H1 (cell line): ENCODE measurements at regions not wholly inside any gene's neighbourhood (a gene's known extent, or its start where the extent isn't known, plus 50 kb on each side); places are given as distances from the start of the nearest gene placed in this dataset.

Source experiments
- CTCF ChIA-PET: fragments of 300-600 bp; sonication (Branson Sonifier 250); formaldehyde crosslinking; loops from one replicate; lab custom pipeline; 2021; ENCODE audit not compliant: partially characterized antibody; lab: Charles Lee
- POLR2A ChIA-PET: fragments of 300-600 bp; sonication (Branson Sonifier 250); formaldehyde crosslinking; loops from one replicate; lab custom pipeline; 2021; ENCODE audit warnings: inconsistent platforms; ENCODE audit not compliant: partially characterized antibody; lab: Charles Lee
- DNase-seq, 2 experiments: peaks; one replicate each; pipeline versions ENCODE4 v3.0.0 to v3.0.0-alpha.2; 2010 to 2022; ENCODE audit warnings: low spot score in 2 of 2, low read depth in 1 of 2, mixed read lengths in 1 of 2
- FAIRE-seq: peaks from 2 replicates; lab custom pipeline; 2011; peaks lifted over from hg19 to GRCh38; lab: Jason Lieb, UNC
- H2AFZ ChIP-seq: 2 replicates; pipeline ENCODE4 v1.8.1; 2012; ENCODE audit warnings: low read length, inconsistent platforms
- H2AK5ac ChIP-seq: 2 replicates; pipeline ENCODE4 v1.6.1; 2013; ENCODE audit warnings: low read depth, low read length
- H2BK120ac ChIP-seq: replicated peaks from 2 replicates; pipeline ENCODE3; 2013; ENCODE audit warnings: low read depth, low read length, inconsistent platforms
- H2BK12ac ChIP-seq: 2 replicates; pipeline ENCODE4 v1.6.1; 2013; ENCODE audit warnings: low read depth, low read length
- H2BK15ac ChIP-seq: 2 replicates; pipeline ENCODE4 v1.6.1; 2013; ENCODE audit warnings: low read length
- H2BK20ac ChIP-seq: 2 replicates; pipeline ENCODE4 v1.6.1; 2013; ENCODE audit warnings: low read length
- H2BK5ac ChIP-seq: 2 replicates; pipeline ENCODE4 v1.6.1; 2013; ENCODE audit warnings: low read depth, low read length
- H3K14ac ChIP-seq: 2 replicates; pipeline ENCODE4 v1.6.1; 2013; ENCODE audit warnings: inconsistent platforms; ENCODE audit not compliant: insufficient read length
- H3K18ac ChIP-seq: 2 replicates; pipeline ENCODE4 v1.6.1; 2013; ENCODE audit warnings: low read length; ENCODE audit errors: extremely low read depth
- H3K23ac ChIP-seq: 2 replicates; pipeline ENCODE4 v1.6.1; 2013; ENCODE audit warnings: inconsistent platforms; ENCODE audit not compliant: insufficient read length
- H3K23me2 ChIP-seq: 2 replicates; pipeline ENCODE4 v1.6.1; 2013; ENCODE audit warnings: low read depth, low read length
- H3K27ac ChIP-seq: 2 replicates; pipeline ENCODE4 v1.6.1; 2011; ENCODE audit warnings: low read depth, low read length, inconsistent platforms
- H3K27me3 ChIP-seq, 4 experiments: replicated peaks in 1 of 4; 1 replicate in 1 of 4; 2 replicates in 3 of 4; pipeline versions ENCODE4 v1.6.1 to v1.8.1; 2011 to 2013; ENCODE audit warnings: low read length in 3 of 4, mild to moderate bottlenecking in 3 of 4, inconsistent platforms in 2 of 4, mixed read lengths in 2 of 4, moderate library complexity in 1 of 4; ENCODE audit not compliant: control insufficient read depth in 3 of 4, insufficient read depth in 3 of 4; ENCODE audit errors: extremely low read depth in 1 of 4
- H3K36me3 ChIP-seq, 4 experiments: 2 replicates each; pipeline versions ENCODE4 v1.6.1 to v1.8.1; 2011 to 2013; ENCODE audit warnings: mild to moderate bottlenecking in 4 of 4, low read length in 3 of 4, moderate library complexity in 2 of 4, control low read depth in 1 of 4, inconsistent platforms in 1 of 4; ENCODE audit not compliant: insufficient read depth in 4 of 4, control insufficient read depth in 2 of 4
- H3K4ac ChIP-seq: replicated peaks from 2 replicates; pipeline ENCODE3; 2013; ENCODE audit warnings: low read length, low read depth, mixed read lengths, inconsistent platforms; ENCODE audit not compliant: insufficient read length
- H3K4me1 ChIP-seq, 4 experiments: replicated peaks in 1 of 4; 1 replicate in 1 of 4; 2 replicates in 3 of 4; pipeline versions ENCODE4 v1.6.1 to v1.8.1; 2011 to 2013; ENCODE audit warnings: low read length in 3 of 4, inconsistent platforms in 2 of 4, mixed read lengths in 1 of 4; ENCODE audit not compliant: insufficient read depth in 4 of 4, control insufficient read depth in 3 of 4
- H3K4me2 ChIP-seq, 2 experiments: 2 replicates each; pipeline versions ENCODE4 v1.6.1 to v1.8.1; 2011 to 2013; ENCODE audit warnings: low read depth in 2 of 2, low read length in 2 of 2, control low read depth in 1 of 2, inconsistent platforms in 1 of 2, mild to moderate bottlenecking in 1 of 2; ENCODE audit not compliant: insufficient read depth in 1 of 2
- H3K4me3 ChIP-seq, 4 experiments: fragments of 200-600, 300-600 bp in 1 of 4; sonication (generic), shearing (Covaris generic), sonication (Bioruptor Twin) in 1 of 4; 2 replicates each; pipeline versions ENCODE4 v1.5.1 to v1.8.1; 2011 to 2016; ENCODE audit warnings: low read length in 4 of 4, low read depth in 3 of 4, control low read depth in 2 of 4, inconsistent platforms in 2 of 4, mild to moderate bottlenecking in 2 of 4, mixed read lengths in 1 of 4, moderate library complexity in 1 of 4; ENCODE audit not compliant: insufficient read depth in 2 of 4; ENCODE audit errors: extremely low read depth in 1 of 4
- H3K56ac ChIP-seq: replicated peaks from 2 replicates; pipeline ENCODE3; 2013; ENCODE audit warnings: low read depth, mild to moderate bottlenecking, mixed read lengths, low read length, inconsistent platforms; ENCODE audit not compliant: insufficient read length
- H3K79me1 ChIP-seq: 2 replicates; pipeline ENCODE4 v1.6.1; 2013; ENCODE audit warnings: low read depth, low read length, control low read depth
- H3K79me2 ChIP-seq, 2 experiments: 2 replicates each; pipeline versions ENCODE4 v1.6.1 to v1.8.1; 2012 to 2013; ENCODE audit warnings: low read length in 2 of 2, mild to moderate bottlenecking in 2 of 2, inconsistent platforms in 1 of 2; ENCODE audit not compliant: insufficient read depth in 2 of 2, control insufficient read depth in 1 of 2
- H3K9ac ChIP-seq, 4 experiments: replicated peaks in 1 of 4; 1 replicate in 1 of 4; 2 replicates in 3 of 4; pipeline versions ENCODE4 v1.6.1 to v1.8.1; 2011 to 2013; ENCODE audit warnings: low read depth in 3 of 4, low read length in 3 of 4, control low read depth in 2 of 4, mild to moderate bottlenecking in 2 of 4, moderate library complexity in 2 of 4, inconsistent platforms in 1 of 4; ENCODE audit errors: extremely low read depth in 1 of 4
- H3K9me3 ChIP-seq, 2 experiments: 2 replicates each; pipeline versions ENCODE4 v1.6.1 to v1.8.1; 2012 to 2013; ENCODE audit warnings: mild to moderate bottlenecking in 2 of 2, moderate library complexity in 2 of 2, control low read depth in 1 of 2, inconsistent platforms in 1 of 2, low read depth in 1 of 2, low read length in 1 of 2, mixed read lengths in 1 of 2; ENCODE audit not compliant: insufficient read depth in 2 of 2
- H4K20me1 ChIP-seq, 2 experiments: replicated peaks in 1 of 2; 2 replicates each; pipeline versions ENCODE3 to v1.8.1; 2011 to 2013; ENCODE audit warnings: inconsistent platforms in 2 of 2, low read length in 2 of 2, mild to moderate bottlenecking in 1 of 2; ENCODE audit not compliant: insufficient read depth in 2 of 2, control insufficient read depth in 1 of 2
- H4K5ac ChIP-seq: 2 replicates; pipeline ENCODE4 v1.6.1; 2013; ENCODE audit warnings: low read length, low read depth, mixed read lengths, inconsistent platforms; ENCODE audit not compliant: insufficient read length
- H4K8ac ChIP-seq: 2 replicates; pipeline ENCODE4 v1.8.0; 2013; ENCODE audit warnings: mild to moderate bottlenecking, moderate library complexity, low read length, inconsistent platforms; ENCODE audit not compliant: insufficient read depth; ENCODE audit errors: extremely low read depth
- H4K91ac ChIP-seq: replicated peaks from 2 replicates; pipeline ENCODE3; 2013; ENCODE audit warnings: low read length, mixed read lengths, inconsistent platforms; ENCODE audit not compliant: insufficient read length
- CBX5 ChIP-seq: fragments of 300-800, 300-1000 bp; sonication (generic); IDR thresholded peaks from 2 replicates; pipeline ENCODE4 v1.7.1; 2016; ENCODE audit warnings: antibody characterized with exemption, low read length, low read depth
- EZH2 ChIP-seq: fragments of 200-600 bp; sonication (generic); IDR thresholded peaks from 2 replicates; pipeline ENCODE4 v1.7.1; 2012; ENCODE audit warnings: low read depth, mild to moderate bottlenecking, moderate library complexity, low read length, inconsistent platforms; ENCODE audit not compliant: severe bottlenecking
- GTF2F1 ChIP-seq: IDR thresholded peaks from 2 replicates; pipeline ENCODE4 v1.6.1; 2012; ENCODE audit warnings: low read depth, low read length, improper control_type of control experiment, borderline replicate concordance
- JUND ChIP-seq: IDR thresholded peaks from 2 replicates; pipeline ENCODE4 v1.6.1; 2011; ENCODE audit warnings: mild to moderate bottlenecking, improper control_type of control experiment, low read length
- MAFK ChIP-seq: IDR thresholded peaks from 2 replicates; pipeline ENCODE4 v1.6.1; 2012; ENCODE audit warnings: low read depth, mild to moderate bottlenecking, improper control_type of control experiment, low read length
- RNF2 ChIP-seq: fragments of 200-900, 300-1000 bp; sonication (generic); IDR thresholded peaks from 2 replicates; pipeline ENCODE4 v1.7.1; 2016; ENCODE audit warnings: borderline replicate concordance, low read depth, mild to moderate bottlenecking, antibody characterized with exemption, low read length; ENCODE audit not compliant: poor library complexity, severe bottlenecking; ENCODE audit errors: missing control alignments
- YY1 ChIP-seq: IDR thresholded peaks from 2 replicates; pipeline ENCODE4 v1.6.1; 2011; ENCODE audit warnings: low read depth, mild to moderate bottlenecking, low read length
- WGBS, 2 experiments: shearing (Covaris generic) in 1 of 2; methylation state at CpG; one replicate each; pipeline versions ENCODE4 v1.1.6 to v1.1.7; 2013 to 2015; ENCODE audit warnings: low lambda C conversion rate in 2 of 2, mixed read lengths in 2 of 2, inconsistent platforms in 1 of 2, low coverage in 1 of 2, missing lambda C conversion rate in 1 of 2; ENCODE audit not compliant: insufficient replicate concordance in 2 of 2, insufficient coverage in 1 of 2, insufficient read length in 1 of 2; ENCODE audit errors: extremely low coverage in 1 of 2, missing lambda C conversion rate in 1 of 2; 5-methylcytosine and 5-hydroxymethylcytosine counted together

GRCh38 chr6:56814802-56815201 is 140.1 kb upstream of the BEND6 start:
- Histone ChIP-seq H3K27me3 (no peaks in the 10 kb centered on the region), H4K20me1 (peaks cover 0 to 3% of the 10 kb centered on the region in 2 experiments), H2BK120ac (no peak overlapping the region), H3K36me3 (no peaks in the 10 kb centered on the region), H3K56ac (no peak overlapping the region), H3K9me3 (no peaks in the 10 kb centered on the region), H4K8ac (no peak overlapping the region; the same call in 1 of the 2 replicates), H3K79me2 (peaks cover 0 to 94% of the 10 kb centered on the region in 2 experiments; a peak in 3 of 4 replicates), H3K18ac (no peak overlapping the region), H2BK12ac (no peak overlapping the region), H2AK5ac (no peak overlapping the region), H3K9ac (no peak overlapping the region), H2BK20ac (no peak overlapping the region), H3K23ac (no peak overlapping the region), H2AFZ (no peak overlapping the region), H3K14ac (no peak overlapping the region), H3K4me3 (no peak overlapping the region), H3K23me2 (no peaks in the 10 kb centered on the region), H3K4ac (no peak overlapping the region), H4K5ac (no peak overlapping the region), H3K4me1 (no peaks in the 10 kb centered on the region; a peak in 1 of 7 replicates), H3K79me1 (no peaks in the 10 kb centered on the region), H2BK15ac (no peak overlapping the region), H3K4me2 (no peak overlapping the region), H4K91ac (no peak overlapping the region), H3K27ac (no peak overlapping the region), H2BK5ac (no peak overlapping the region)
- 87% methylated on average over 7 of the region's 7 CpGs; no CpG with 5 or more reads in 1 of the 2 experiments for WGBS, 2 experiments
- FAIRE-seq (no peak), DNase-seq (no peak)
- ChIA-PET CTCF (interaction anchor here (0.7 to 2.0 kb wide), 4 partner anchors 37 to 57 kb away, joined by 3 to 9 read pairs (median 4); no protein-coding TSS in a partner anchor), POLR2A (interaction anchor here (1.0 to 1.2 kb wide), 2 partner anchors 8 to 27 kb away, joined by 3 to 4 read pairs; no protein-coding TSS in a partner anchor)
- no peak for TF ChIP-seq RNF2
- TF ChIP-seq YY1 = no peak
- no peak for TF ChIP-seq EZH2
- no peak for TF ChIP-seq CBX5
- no peak for TF ChIP-seq MAFK
- TF ChIP-seq GTF2F1 = no peak
- TF ChIP-seq JUND = no peak
